ENCODE measurements at regions not wholly inside any gene's neighbourhood (a gene's known extent, or its start where the extent isn't known, plus 50 kb on each side); places are given as distances from the start of the nearest gene placed in this dataset.

- DNase-seq, result no peak
- no peak overlapping the region for H3K4me3 ChIP-seq (ENCODE audit: low read depth, low read length)
- no peaks in the 10 kb centered on the region for H3K36me3 ChIP-seq
- H3K9me3 ChIP-seq, result no peaks in the 10 kb centered on the region
- no peaks in the 10 kb centered on the region for H3K27me3 ChIP-seq
- TF ChIP-seq CTCF (IDR thresholded peaks at IDR 0.05; ENCODE audit: low read depth, low read length), result no peak
- H3K4me1 ChIP-seq, result no peaks in the 10 kb centered on the region
Measured at GRCh38 chr11:59264736-59265135, 52.0 kb upstream of the MPEG1 start.

- DNase-seq, result no peak
- Histone ChIP-seq H3K36me3 (no peaks in the 10 kb centered on the region), H3K4me1 (no peaks in the 10 kb centered on the region), H3K9me3 (no peaks in the 10 kb centered on the region), H3K4me3 (ENCODE audit: low read depth, low read length) (no peak overlapping the region), H3K27me3 (no peaks in the 10 kb centered on the region)
- TF ChIP-seq CTCF (IDR thresholded peaks at IDR 0.05; ENCODE audit: low read depth, low read length), result no peak
Measured at GRCh38 chr11:59263225-59263894, 50.6 kb upstream of the MPEG1 start.
